IMR-90 (cell line): ENCODE measurements at regions not wholly inside any gene's neighbourhood (a gene's known extent, or its start where the extent isn't known, plus 50 kb on each side); places are given as distances from the start of the nearest gene placed in this dataset.

ENCODE experiments used
- ATAC-seq: fragments of 200-7000 bp; cut with Tn5 transposase; 2 replicates; pipeline ENCODE4 v1.9.1; 2020; ENCODE audit warnings: low read depth, mild to moderate bottlenecking, moderate library complexity
- BruUV-seq: library from RNA; stranded (reverse); fragments of 400-500 nt; replicated peaks from 2 replicates; lab custom pipeline; 2021; lab: Mats Ljungman, UMichigan
- CTCF ChIA-PET: fragments of 300-600 bp; formaldehyde crosslinking; extraction: SDS; loops from one replicate; lab custom pipeline; 2021; ENCODE audit warnings: antibody characterized with exemption; lab: Yijun Ruan, JAX
- POLR2A ChIA-PET: fragments of 300-600 bp; sonication (Branson Sonifier 250); formaldehyde crosslinking; loops from one replicate; lab custom pipeline; 2022; ENCODE audit warnings: antibody characterized with exemption; ENCODE audit not compliant: unreplicated experiment; lab: Charles Lee
- DNase-seq: peaks from one replicate; pipeline ENCODE4 v3.0.0; 2013
- H2AFZ ChIP-seq: replicated peaks from 2 replicates; pipeline ENCODE3; 2013; ENCODE audit warnings: low read length, mild to moderate bottlenecking; ENCODE audit not compliant: poor library complexity
- H2AK5ac ChIP-seq: 2 replicates; pipeline ENCODE4 v1.6.1; 2013; ENCODE audit warnings: low read depth, low read length, inconsistent platforms
- H2AK9ac ChIP-seq: replicated peaks from 2 replicates; pipeline ENCODE3; 2013; ENCODE audit warnings: mild to moderate bottlenecking, low read depth, low read length, moderate library complexity; ENCODE audit not compliant: poor library complexity
- H2BK120ac ChIP-seq: 2 replicates; pipeline ENCODE4 v1.6.1; 2013; ENCODE audit warnings: low read depth, low read length, inconsistent platforms
- H2BK15ac ChIP-seq: 3 replicates; pipeline ENCODE4 v1.6.1; 2013; ENCODE audit warnings: low read depth, low read length, inconsistent platforms
- H2BK20ac ChIP-seq: 2 replicates; pipeline ENCODE4 v1.6.1; 2013; ENCODE audit warnings: low read depth, mild to moderate bottlenecking, inconsistent platforms, low read length, moderate library complexity
- H2BK5ac ChIP-seq: 2 replicates; pipeline ENCODE4 v1.6.1; 2013; ENCODE audit warnings: mild to moderate bottlenecking, low read depth, low read length, inconsistent platforms; ENCODE audit not compliant: poor library complexity, severe bottlenecking
- H3K14ac ChIP-seq: replicated peaks from 2 replicates; pipeline ENCODE4 v1.6.1; 2013; ENCODE audit warnings: low read depth, low read length, inconsistent platforms
- H3K18ac ChIP-seq: 2 replicates; pipeline ENCODE4 v1.6.1; 2013; ENCODE audit warnings: low read depth, low read length, control low read depth
- H3K23ac ChIP-seq: 2 replicates; pipeline ENCODE4 v1.6.1; 2013; ENCODE audit warnings: low read depth, low read length, inconsistent platforms
- H3K27ac ChIP-seq: 2 replicates; pipeline ENCODE4 v1.5.1; 2013; ENCODE audit warnings: mild to moderate bottlenecking, control low read depth, low read length; ENCODE audit not compliant: insufficient read depth
- H3K27me3 ChIP-seq: 2 replicates; pipeline ENCODE4 v1.6.1; 2013; ENCODE audit warnings: low read length; ENCODE audit not compliant: control insufficient read depth, insufficient read depth
- H3K36me3 ChIP-seq: 2 replicates; pipeline ENCODE4 v1.6.1; 2013; ENCODE audit warnings: low read length, mixed read lengths; ENCODE audit not compliant: control insufficient read depth, insufficient read depth
- H3K4ac ChIP-seq: 2 replicates; pipeline ENCODE4 v1.6.1; 2013; ENCODE audit warnings: low read depth, low read length, inconsistent platforms
- H3K4me1 ChIP-seq: 2 replicates; pipeline ENCODE4 v1.6.1; 2013; ENCODE audit warnings: low read length, mixed read lengths; ENCODE audit not compliant: control insufficient read depth, insufficient read depth
- H3K4me2 ChIP-seq: 2 replicates; pipeline ENCODE4 v1.6.1; 2013; ENCODE audit warnings: low read depth, mild to moderate bottlenecking, control low read depth, low read length, moderate library complexity
- H3K4me3 ChIP-seq: 2 replicates; pipeline ENCODE4 v1.5.1; 2013; ENCODE audit warnings: low read depth, mild to moderate bottlenecking, control low read depth, low read length, moderate library complexity; ENCODE audit not compliant: insufficient read depth
- H3K56ac ChIP-seq: 2 replicates; pipeline ENCODE4 v1.6.1; 2013; ENCODE audit warnings: low read length, inconsistent platforms; ENCODE audit not compliant: insufficient read depth; ENCODE audit errors: extremely low read depth
- H3K79me1 ChIP-seq, 2 experiments: 2 replicates each; pipeline ENCODE4 v1.6.1; 2013; ENCODE audit warnings: low read length in 2 of 2, inconsistent platforms in 1 of 2, low read depth in 1 of 2
- H3K9ac ChIP-seq: 2 replicates; pipeline ENCODE4 v1.6.1; 2013; ENCODE audit warnings: low read depth, low read length, control low read depth
- H3K9me1 ChIP-seq: 2 replicates; pipeline ENCODE4 v1.6.1; 2013; ENCODE audit warnings: low read length, inconsistent platforms; ENCODE audit not compliant: insufficient read depth
- H3K9me3 ChIP-seq: 2 replicates; pipeline ENCODE4 v1.6.1; 2013; ENCODE audit warnings: low read length; ENCODE audit not compliant: control insufficient read depth, insufficient read depth
- H4K20me1 ChIP-seq: 2 replicates; pipeline ENCODE4 v1.6.1; 2013; ENCODE audit warnings: low read length, inconsistent platforms; ENCODE audit not compliant: insufficient read depth
- H4K5ac ChIP-seq: 2 replicates; pipeline ENCODE4 v1.6.1; 2013; ENCODE audit warnings: mild to moderate bottlenecking, low read depth, low read length, control low read depth
- H4K8ac ChIP-seq, 2 experiments: 2 replicates each; pipeline ENCODE4 v1.6.1; 2013; ENCODE audit warnings: low read depth in 2 of 2, low read length in 2 of 2, control low read depth in 1 of 2, inconsistent platforms in 1 of 2
- H4K91ac ChIP-seq: 2 replicates; pipeline ENCODE4 v1.6.1; 2013; ENCODE audit warnings: low read depth, low read length, inconsistent platforms; ENCODE audit not compliant: insufficient read depth
- ELK1 ChIP-seq: fragments of 150-350 bp; IDR thresholded peaks from 2 replicates; pipeline ENCODE4 v1.6.1; 2016; ENCODE audit warnings: low read depth, mild to moderate bottlenecking, low read length, moderate library complexity, borderline replicate concordance
- MAZ ChIP-seq: IDR thresholded peaks from 2 replicates; pipeline ENCODE4 v1.6.1; 2012; ENCODE audit warnings: low read depth, mild to moderate bottlenecking, low read length, improper control_type of control experiment, moderate library complexity, borderline replicate concordance
- dilution Hi-C: fragments of 300-500 bp; cut with HindIII; formaldehyde crosslinking; loops from one replicate; pipeline ENCODE4 v1.14.3; 2018; ENCODE audit warnings: low sequenced_read_pairs; ENCODE audit not compliant: unreplicated experiment
- in situ Hi-C: fragments of 300-500 bp; cut with MboI; formaldehyde crosslinking; loops from 3 replicates; pipeline ENCODE4 v1.14.3; 2019; ENCODE audit warnings: low sequenced_read_pairs, inconsistent platforms, mixed read lengths
- intact Hi-C: fragments of 100-400 bp; cut with micrococcal nuclease; formaldehyde crosslinking; loops from 2 replicates; pipeline ENCODE4 v1.10.0; 2022

GRCh38 chr6:106027758-106028157 lies 58.4 kb upstream of the PRDM1 start:
- H2BK5ac ChIP-seq: no peak overlapping the region
- H3K79me1 ChIP-seq: peaks cover 0 to 4% of the 10 kb centered on the region in 2 experiments; a peak in 1 of 4 replicates
- dilution Hi-C loops (no loop called here), in situ Hi-C loops (no loop called here), intact Hi-C loops (no loop called here)
- H2BK15ac ChIP-seq: no peak overlapping the region
- ChIA-PET CTCF (no interaction called here), POLR2A (no interaction called here)
- H4K20me1 ChIP-seq: no peaks in the 10 kb centered on the region
- H2AK5ac ChIP-seq: no peak overlapping the region; the same call in 1 of the 2 replicates
- BruUV-seq: no TSS peak
- no peak overlapping the region for H2BK20ac ChIP-seq
- H3K23ac ChIP-seq: no peak overlapping the region
- H2BK120ac ChIP-seq: no peak overlapping the region; the same call in 1 of the 2 replicates
- TF ChIP-seq MAZ (no peak), ELK1 (no peak)
- H4K91ac ChIP-seq: no peak overlapping the region
- H3K27ac ChIP-seq: no peak overlapping the region
- H4K5ac ChIP-seq: no peak overlapping the region
- peak; percentile 29 for DNase-seq
- H3K18ac ChIP-seq: no peak overlapping the region
- H3K36me3 ChIP-seq: no peaks in the 10 kb centered on the region
- H3K4me2 ChIP-seq: no peak overlapping the region
- no peak overlapping the region for H4K8ac ChIP-seq
- H3K56ac ChIP-seq: no peak overlapping the region
- H2AFZ ChIP-seq: no peak overlapping the region
- no peak overlapping the region for H3K4me3 ChIP-seq
- peak; percentile 63 for ATAC-seq
- H3K4me1 ChIP-seq: peaks cover 7% of the 10 kb centered on the region
- H3K4ac ChIP-seq: no peak overlapping the region
- no peaks in the 10 kb centered on the region for H3K27me3 ChIP-seq
- H3K9me1 ChIP-seq: peaks cover 5% of the 10 kb centered on the region; the same call in 1 of the 2 replicates
- H2AK9ac ChIP-seq: no peak overlapping the region
- H3K9ac ChIP-seq: no peak overlapping the region
- no peaks in the 10 kb centered on the region for H3K9me3 ChIP-seq
- no peak overlapping the region for H3K14ac ChIP-seq
